ENCODE measurements at regions not wholly inside any gene's neighbourhood (a gene's known extent, or its start where the extent isn't known, plus 50 kb on each side); places are given as distances from the start of the nearest gene placed in this dataset.

GRCh38 chr3:156070028-156070427 lies 50.4 kb upstream of the KCNAB1 start:
- H3K4me3 ChIP-seq, result no peak overlapping the region
- no peak for DNase-seq
- H3K36me3 ChIP-seq, result no peaks in the 10 kb centered on the region
- H3K9me3 ChIP-seq, result no peaks in the 10 kb centered on the region
- TF ChIP-seq CTCF (IDR thresholded peaks at IDR 0.05 in 8 of 11, conservative IDR thresholded peaks at IDR 0.05 in 3 of 11), result no peak
- TF ChIP-seq POLR2A (IDR thresholded peaks at IDR 0.05), result no peak
- no peak for TF ChIP-seq POLR2AphosphoS5 (IDR thresholded peaks at IDR 0.05)
- H3K4me1 ChIP-seq, result no peaks in the 10 kb centered on the region
- H3K27me3 ChIP-seq (replicated peaks in 1 of 7), result peaks cover 0 to 17% (median 0%) of the 10 kb centered on the region in 7 donors
- intact Hi-C loops (cut with DNase I; ENCODE audit: low total_unique reads), result no loop called here
- 89 to 98% (median 96%) methylated on average over 2 of the region's 2 CpGs for WGBS, 5 donors
- H3K27ac ChIP-seq, result no peak overlapping the region

Measured in spleen (tissue), 11 donors.